ENCODE measurements at regions not wholly inside any gene's neighbourhood (a gene's known extent, or its start where the extent isn't known, plus 50 kb on each side); places are given as distances from the start of the nearest gene placed in this dataset.

DNA sequence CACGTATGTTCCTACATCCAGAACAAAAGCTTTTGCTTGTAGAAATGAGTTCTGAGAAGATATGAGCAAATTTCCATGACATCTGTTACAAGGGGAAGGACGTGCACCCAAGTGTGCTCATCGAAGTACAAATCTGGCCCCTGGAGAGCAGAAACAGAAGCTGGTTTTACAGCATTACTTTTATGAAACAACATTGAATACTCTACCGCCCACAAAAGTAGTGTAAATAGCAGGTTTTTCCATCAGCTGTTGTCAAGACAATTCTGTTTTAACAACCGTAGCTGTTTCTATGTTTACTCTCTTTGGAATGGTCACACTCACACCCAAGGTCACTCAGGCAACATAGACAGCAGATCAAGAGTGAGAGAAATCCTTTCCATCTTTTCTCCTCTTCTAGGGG is 114.2 kb upstream of the SSTR4 start:
- Histone ChIP-seq H3K36me3 (ENCODE audit: insufficient read depth, low read length) (no peaks in the 10 kb centered on the region), H3K79me2 (replicated peaks; ENCODE audit: insufficient read depth, low read length) (no peaks in the 10 kb centered on the region), H3F3A (ENCODE audit: insufficient read depth, low read length, poor library complexity, severe bottlenecking) (no peaks in the 10 kb centered on the region), H3K27ac (ENCODE audit: low read length) (no peak overlapping the region), H3K27me3 (ENCODE audit: insufficient read depth, low read depth, low read length) (no peaks in the 10 kb centered on the region), H2AFZ (ENCODE audit: low read depth, low read length) (no peak overlapping the region), H4K20me1 (ENCODE audit: insufficient read depth) (no peaks in the 10 kb centered on the region), H3K9me2 (ENCODE audit: insufficient read depth, low read length) (no peaks in the 10 kb centered on the region), H3K4me2 (ENCODE audit: low read length) (no peak overlapping the region), H3K9me3 (ENCODE audit: low read length) (no peaks in the 10 kb centered on the region), H3K9ac (ENCODE audit: low read length) (no peak overlapping the region), H3K4me3 (ENCODE audit: low read length) (no peak overlapping the region)
- TF ChIP-seq RAD21 (conservative IDR thresholded peaks at IDR 0.05): no peak
- TF ChIP-seq TAF1 (IDR thresholded peaks at IDR 0.05; ENCODE audit: low read depth): no peak
- TF ChIP-seq SMC3 (conservative IDR thresholded peaks at IDR 0.05; ENCODE audit: poor library complexity): no peak
- no peak for TF ChIP-seq EP300 (conservative IDR thresholded peaks at IDR 0.05; ENCODE audit: poor library complexity, severe bottlenecking)
- TF ChIP-seq POLR2AphosphoS5 (IDR thresholded peaks at IDR 0.05): no peak
- no peak for TF ChIP-seq EZH2 (IDR thresholded peaks at IDR 0.05; ENCODE audit: borderline replicate concordance, insufficient read depth, low read length, poor library complexity, severe bottlenecking)
- TF ChIP-seq, protein P1, sequence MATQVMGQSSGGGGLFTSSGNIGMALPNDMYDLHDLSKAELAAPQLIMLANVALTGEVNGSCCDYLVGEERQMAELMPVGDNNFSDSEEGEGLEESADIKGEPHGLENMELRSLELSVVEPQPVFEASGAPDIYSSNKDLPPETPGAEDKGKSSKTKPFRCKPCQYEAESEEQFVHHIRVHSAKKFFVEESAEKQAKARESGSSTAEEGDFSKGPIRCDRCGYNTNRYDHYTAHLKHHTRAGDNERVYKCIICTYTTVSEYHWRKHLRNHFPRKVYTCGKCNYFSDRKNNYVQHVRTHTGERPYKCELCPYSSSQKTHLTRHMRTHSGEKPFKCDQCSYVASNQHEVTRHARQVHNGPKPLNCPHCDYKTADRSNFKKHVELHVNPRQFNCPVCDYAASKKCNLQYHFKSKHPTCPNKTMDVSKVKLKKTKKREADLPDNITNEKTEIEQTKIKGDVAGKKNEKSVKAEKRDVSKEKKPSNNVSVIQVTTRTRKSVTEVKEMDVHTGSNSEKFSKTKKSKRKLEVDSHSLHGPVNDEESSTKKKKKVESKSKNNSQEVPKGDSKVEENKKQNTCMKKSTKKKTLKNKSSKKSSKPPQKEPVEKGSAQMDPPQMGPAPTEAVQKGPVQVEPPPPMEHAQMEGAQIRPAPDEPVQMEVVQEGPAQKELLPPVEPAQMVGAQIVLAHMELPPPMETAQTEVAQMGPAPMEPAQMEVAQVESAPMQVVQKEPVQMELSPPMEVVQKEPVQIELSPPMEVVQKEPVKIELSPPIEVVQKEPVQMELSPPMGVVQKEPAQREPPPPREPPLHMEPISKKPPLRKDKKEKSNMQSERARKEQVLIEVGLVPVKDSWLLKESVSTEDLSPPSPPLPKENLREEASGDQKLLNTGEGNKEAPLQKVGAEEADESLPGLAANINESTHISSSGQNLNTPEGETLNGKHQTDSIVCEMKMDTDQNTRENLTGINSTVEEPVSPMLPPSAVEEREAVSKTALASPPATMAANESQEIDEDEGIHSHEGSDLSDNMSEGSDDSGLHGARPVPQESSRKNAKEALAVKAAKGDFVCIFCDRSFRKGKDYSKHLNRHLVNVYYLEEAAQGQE (IDR thresholded peaks at IDR 0.05; ENCODE audit: borderline replicate concordance): no peak
- TF ChIP-seq MXI1 (conservative IDR thresholded peaks at IDR 0.05; ENCODE audit: poor library complexity, severe bottlenecking): no peak
- TF ChIP-seq, protein P2, sequence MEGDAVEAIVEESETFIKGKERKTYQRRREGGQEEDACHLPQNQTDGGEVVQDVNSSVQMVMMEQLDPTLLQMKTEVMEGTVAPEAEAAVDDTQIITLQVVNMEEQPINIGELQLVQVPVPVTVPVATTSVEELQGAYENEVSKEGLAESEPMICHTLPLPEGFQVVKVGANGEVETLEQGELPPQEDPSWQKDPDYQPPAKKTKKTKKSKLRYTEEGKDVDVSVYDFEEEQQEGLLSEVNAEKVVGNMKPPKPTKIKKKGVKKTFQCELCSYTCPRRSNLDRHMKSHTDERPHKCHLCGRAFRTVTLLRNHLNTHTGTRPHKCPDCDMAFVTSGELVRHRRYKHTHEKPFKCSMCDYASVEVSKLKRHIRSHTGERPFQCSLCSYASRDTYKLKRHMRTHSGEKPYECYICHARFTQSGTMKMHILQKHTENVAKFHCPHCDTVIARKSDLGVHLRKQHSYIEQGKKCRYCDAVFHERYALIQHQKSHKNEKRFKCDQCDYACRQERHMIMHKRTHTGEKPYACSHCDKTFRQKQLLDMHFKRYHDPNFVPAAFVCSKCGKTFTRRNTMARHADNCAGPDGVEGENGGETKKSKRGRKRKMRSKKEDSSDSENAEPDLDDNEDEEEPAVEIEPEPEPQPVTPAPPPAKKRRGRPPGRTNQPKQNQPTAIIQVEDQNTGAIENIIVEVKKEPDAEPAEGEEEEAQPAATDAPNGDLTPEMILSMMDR (IDR thresholded peaks at IDR 0.05; ENCODE audit: poor library complexity, severe bottlenecking): no peak

DNA sequence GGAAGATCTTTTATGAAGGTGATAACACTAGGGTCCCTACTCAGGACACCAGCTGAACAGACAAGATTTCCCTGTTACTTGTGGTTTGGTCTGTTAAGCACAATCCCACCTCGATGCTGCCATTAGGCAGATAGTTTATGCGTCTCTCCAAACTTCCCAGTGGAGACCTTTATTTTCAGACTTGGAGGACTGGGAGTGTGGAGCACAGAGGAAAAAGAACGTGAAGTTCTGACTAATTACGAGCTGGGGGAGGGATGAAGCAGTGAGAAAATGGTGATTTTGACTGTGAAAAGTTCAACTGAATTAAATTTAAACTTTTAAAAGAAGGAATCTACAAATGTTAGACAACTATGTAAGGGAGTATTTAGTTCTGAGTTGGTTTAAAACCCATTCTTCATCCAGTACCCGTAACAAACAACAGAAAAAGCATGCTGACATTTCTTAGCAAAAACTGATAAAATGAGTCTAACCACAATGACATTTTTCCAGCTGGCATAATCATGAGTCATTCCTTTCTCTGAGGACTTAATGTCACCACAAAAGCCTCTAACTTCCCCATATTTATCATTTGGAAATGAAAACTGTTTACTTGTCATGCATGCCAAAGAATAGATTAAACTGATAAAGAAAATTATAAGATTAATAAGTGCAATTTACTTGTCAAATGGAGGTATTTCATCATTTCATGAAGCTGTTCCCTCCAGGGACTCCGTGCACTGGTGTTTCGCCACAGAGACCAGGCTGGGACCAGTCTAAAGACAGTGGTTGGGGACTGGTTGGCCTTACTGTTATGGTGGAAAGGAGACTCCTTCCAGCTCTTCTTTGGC is 113.3 kb upstream of the SSTR4 start:
- H3K4me2 ChIP-seq (ENCODE audit: low read length): no peak overlapping the region
- TF ChIP-seq POLR2AphosphoS5 (IDR thresholded peaks at IDR 0.05) (no peak), MXI1 (conservative IDR thresholded peaks at IDR 0.05; ENCODE audit: poor library complexity, severe bottlenecking) (no peak), EP300 (conservative IDR thresholded peaks at IDR 0.05; ENCODE audit: poor library complexity, severe bottlenecking) (no peak), TAF1 (IDR thresholded peaks at IDR 0.05; ENCODE audit: low read depth) (no peak), SMC3 (conservative IDR thresholded peaks at IDR 0.05; ENCODE audit: poor library complexity) (no peak), EZH2 (IDR thresholded peaks at IDR 0.05; ENCODE audit: borderline replicate concordance, insufficient read depth, low read length, poor library complexity, severe bottlenecking) (no peak), RAD21 (conservative IDR thresholded peaks at IDR 0.05) (no peak)
- TF ChIP-seq, protein P2 (IDR thresholded peaks at IDR 0.05; ENCODE audit: poor library complexity, severe bottlenecking): no peak
- TF ChIP-seq, protein P1 (IDR thresholded peaks at IDR 0.05; ENCODE audit: borderline replicate concordance): no peak
- H2AFZ ChIP-seq (ENCODE audit: low read depth, low read length): no peak overlapping the region

More for the DNA sequence above, 113.3 kb upstream of the SSTR4 start:
- no peak overlapping the region for H3K27ac ChIP-seq (ENCODE audit: low read length)
- H3K36me3 ChIP-seq (ENCODE audit: insufficient read depth, low read length): no peaks in the 10 kb centered on the region
- no peak overlapping the region for H3K9ac ChIP-seq (ENCODE audit: low read length)
- H3K9me3 ChIP-seq (ENCODE audit: low read length): no peaks in the 10 kb centered on the region
- no peak overlapping the region for H3K4me3 ChIP-seq (ENCODE audit: low read length)
- no peaks in the 10 kb centered on the region for H3K27me3 ChIP-seq (ENCODE audit: insufficient read depth, low read depth, low read length)
- H3K79me2 ChIP-seq (replicated peaks; ENCODE audit: insufficient read depth, low read length): no peaks in the 10 kb centered on the region
- no peaks in the 10 kb centered on the region for H4K20me1 ChIP-seq (ENCODE audit: insufficient read depth)
- H3F3A ChIP-seq (ENCODE audit: insufficient read depth, low read length, poor library complexity, severe bottlenecking): no peaks in the 10 kb centered on the region
- no peaks in the 10 kb centered on the region for H3K9me2 ChIP-seq (ENCODE audit: insufficient read depth, low read length)

Measured in neural cell (in vitro differentiated cells).